ENCODE measurements at regions not wholly inside any gene's neighbourhood (a gene's known extent, or its start where the extent isn't known, plus 50 kb on each side); places are given as distances from the start of the nearest gene placed in this dataset.

DNA sequence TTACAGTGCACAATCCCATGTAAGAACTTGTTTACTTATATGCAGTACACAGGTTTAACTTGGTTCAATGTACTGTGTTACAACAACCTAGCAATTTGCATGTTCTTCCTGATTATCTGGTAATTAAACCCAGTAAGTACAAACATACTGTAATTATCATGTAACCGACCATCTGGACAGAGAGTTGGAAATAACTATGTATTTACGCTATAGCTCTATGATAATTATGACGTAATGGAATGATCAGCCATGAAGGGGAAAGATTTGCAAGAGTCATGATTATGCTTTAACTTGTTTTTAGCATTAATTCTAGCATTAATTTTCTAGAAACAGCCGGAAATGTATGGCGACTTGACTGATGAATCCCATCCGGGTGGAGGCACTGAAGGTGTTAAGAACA is 74.8 kb upstream of the SALL1 start:
- Histone ChIP-seq H3K4me1 (ENCODE audit: control insufficient read depth, insufficient read depth, low read length) (no peaks in the 10 kb centered on the region), H3K9me3 (ENCODE audit: control insufficient read depth, insufficient read depth, low read length) (no peaks in the 10 kb centered on the region), H3K27ac (ENCODE audit: low read length) (no peak overlapping the region), H3K27me3 (ENCODE audit: control insufficient read depth, insufficient read depth, low read length) (no peaks in the 10 kb centered on the region), H3K36me3 (ENCODE audit: control insufficient read depth, insufficient read depth, low read length) (no peaks in the 10 kb centered on the region), H3K4me3 (ENCODE audit: low read length) (no peak overlapping the region)
- WGBS (ENCODE audit: insufficient coverage) = 95% methylated on average over 6 of the region's 6 CpGs
- Mint-ChIP-seq H3K36me3 (no peaks in the 10 kb centered on the region), H3K27me3 (ENCODE audit: low read depth in 2 of 2) (no peaks in the 10 kb centered on the region), H3K27ac (no peak overlapping the region), H3K9me3 (peaks cover 0 to 2% of the 10 kb centered on the region in 2 donors), H3K4me1 (no peaks in the 10 kb centered on the region), H3K4me3 (no peak overlapping the region)
- intact Hi-C loops (cut with micrococcal nuclease) = no loop called here
- ATAC-seq (no peak), DNase-seq (no peak)
- TF ChIP-seq CTCF (IDR thresholded peaks at IDR 0.05) = no peak

- no peaks in the 10 kb centered on the region for H3K36me3 ChIP-seq (ENCODE audit: control insufficient read depth, insufficient read depth, low read length)
- no peak for DNase-seq
- H3K4me3 ChIP-seq (ENCODE audit: low read length) = no peak overlapping the region
- H3K9me3 Mint-ChIP-seq = no peaks in the 10 kb centered on the region
- no peaks in the 10 kb centered on the region for H3K27me3 Mint-ChIP-seq (ENCODE audit: low read depth in 2 of 2)
- no peaks in the 10 kb centered on the region for H3K4me1 ChIP-seq (ENCODE audit: control insufficient read depth, insufficient read depth, low read length)
- no peaks in the 10 kb centered on the region for H3K4me1 Mint-ChIP-seq
- intact Hi-C loops (cut with micrococcal nuclease) = no loop called here
- H3K9me3 ChIP-seq (ENCODE audit: control insufficient read depth, insufficient read depth, low read length) = no peaks in the 10 kb centered on the region
- no peak for ATAC-seq
- no peak overlapping the region for H3K27ac Mint-ChIP-seq
- no peak overlapping the region for H3K4me3 Mint-ChIP-seq
- 96% methylated on average over 2 of the region's 2 CpGs for WGBS (ENCODE audit: insufficient coverage)
- H3K27ac ChIP-seq (ENCODE audit: low read length) = no peak overlapping the region
- H3K36me3 Mint-ChIP-seq = no peaks in the 10 kb centered on the region
- TF ChIP-seq CTCF (IDR thresholded peaks at IDR 0.05) = no peak
- no peaks in the 10 kb centered on the region for H3K27me3 ChIP-seq (ENCODE audit: control insufficient read depth, insufficient read depth, low read length)
Measured at GRCh38 chr16:51224317-51224716, 73.2 kb upstream of the SALL1 start.

- WGBS (ENCODE audit: insufficient coverage) = 91% methylated on average over 6 of the region's 6 CpGs
- no peak for ATAC-seq
- Histone ChIP-seq H3K27ac (ENCODE audit: low read length) (no peak overlapping the region), H3K27me3 (ENCODE audit: control insufficient read depth, insufficient read depth, low read length) (no peaks in the 10 kb centered on the region), H3K9me3 (ENCODE audit: control insufficient read depth, insufficient read depth, low read length) (no peaks in the 10 kb centered on the region), H3K36me3 (ENCODE audit: control insufficient read depth, insufficient read depth, low read length) (no peaks in the 10 kb centered on the region), H3K4me1 (ENCODE audit: control insufficient read depth, insufficient read depth, low read length) (no peaks in the 10 kb centered on the region), H3K4me3 (ENCODE audit: low read length) (no peak overlapping the region)
- Mint-ChIP-seq H3K27me3 (ENCODE audit: low read depth in 2 of 2) (no peaks in the 10 kb centered on the region), H3K36me3 (no peaks in the 10 kb centered on the region), H3K4me1 (no peaks in the 10 kb centered on the region), H3K9me3 (peaks cover 2 to 5% of the 10 kb centered on the region in 2 donors), H3K27ac (no peak overlapping the region), H3K4me3 (no peak overlapping the region)
- intact Hi-C loops (cut with micrococcal nuclease) = no loop called here
- DNase-seq = no peak
- TF ChIP-seq CTCF (IDR thresholded peaks at IDR 0.05) = no peak
Measured at GRCh38 chr16:51222016-51222415, 70.9 kb upstream of the SALL1 start.

- H3K27me3 Mint-ChIP-seq (ENCODE audit: low read depth in 2 of 2) = no peaks in the 10 kb centered on the region
- H3K9me3 Mint-ChIP-seq = peaks cover under 1 to 3% of the 10 kb centered on the region in 2 donors
- ATAC-seq (no peak), DNase-seq (no peak)
- H3K27ac Mint-ChIP-seq = no peak overlapping the region
- intact Hi-C loops (cut with micrococcal nuclease) = no loop called here
- 44% methylated on average over 1 of the region's 2 CpGs for WGBS (ENCODE audit: insufficient coverage)
- no peaks in the 10 kb centered on the region for H3K36me3 Mint-ChIP-seq
- H3K4me1 Mint-ChIP-seq = no peaks in the 10 kb centered on the region
- Histone ChIP-seq H3K27me3 (ENCODE audit: control insufficient read depth, insufficient read depth, low read length) (no peaks in the 10 kb centered on the region), H3K36me3 (ENCODE audit: control insufficient read depth, insufficient read depth, low read length) (no peaks in the 10 kb centered on the region), H3K9me3 (ENCODE audit: control insufficient read depth, insufficient read depth, low read length) (no peaks in the 10 kb centered on the region), H3K27ac (ENCODE audit: low read length) (no peak overlapping the region), H3K4me3 (ENCODE audit: low read length) (no peak overlapping the region), H3K4me1 (ENCODE audit: control insufficient read depth, insufficient read depth, low read length) (no peaks in the 10 kb centered on the region)
- H3K4me3 Mint-ChIP-seq = no peak overlapping the region
- no peak for TF ChIP-seq CTCF (IDR thresholded peaks at IDR 0.05)
Measured at GRCh38 chr16:51211148-51211547, 60.1 kb upstream of the SALL1 start.
